ENCODE measurements at regions not wholly inside any gene's neighbourhood (a gene's known extent, or its start where the extent isn't known, plus 50 kb on each side); places are given as distances from the start of the nearest gene placed in this dataset.
A peak's percentile ranks its signal among the peaks of the same experiment; 100 is the strongest.

- no peak overlapping the region for H3K27ac ChIP-seq (ENCODE audit: extremely low read depth, low read depth, low read length)
- CTCF ChIA-PET, result no interaction called here
- H3K4me3 ChIP-seq (ENCODE audit: low read depth, low read length), result no peak overlapping the region
- no peaks in the 10 kb centered on the region for H3K4me1 ChIP-seq (ENCODE audit: control insufficient read depth, insufficient read depth, low read length)
- no peaks in the 10 kb centered on the region for H3K36me3 ChIP-seq (ENCODE audit: control insufficient read depth in 2 of 2, insufficient read depth in 1 of 2, low read length in 2 of 2)
- TF ChIP-seq ZNF155 (tag by site-specific recombination; IDR thresholded peaks at IDR 0.05) (no peak), ZSCAN5A (tag by site-specific recombination; IDR thresholded peaks at IDR 0.05) (no peak)
- POLR2A ChIA-PET, result interaction anchor here (1.2 kb wide), 1 partner anchor 13 kb away, joined by 3 read pairs; no protein-coding TSS in a partner anchor
- H3K9me3 ChIP-seq (ENCODE audit: control insufficient read depth, insufficient read depth, low read depth, low read length), result no peaks in the 10 kb centered on the region
Measured at GRCh38 chr21:35316456-35316855, 267.4 kb upstream of the RUNX1 start.

GRCh38 chr21:35314857-35315582 is 265.9 kb upstream of the RUNX1 start:
- CTCF ChIA-PET, result interaction anchor here (1.3 kb wide), 1 partner anchor 85 kb away, joined by 4 read pairs; no protein-coding TSS in a partner anchor
- Histone ChIP-seq H3K27ac (ENCODE audit: extremely low read depth, low read depth, low read length) (no peak overlapping the region), H3K4me3 (ENCODE audit: low read depth, low read length) (no peak overlapping the region), H3K36me3 (ENCODE audit: control insufficient read depth in 2 of 2, insufficient read depth in 1 of 2, low read length in 2 of 2) (no peaks in the 10 kb centered on the region), H3K9me3 (ENCODE audit: control insufficient read depth, insufficient read depth, low read depth, low read length) (no peaks in the 10 kb centered on the region), H3K4me1 (ENCODE audit: control insufficient read depth, insufficient read depth, low read length) (no peaks in the 10 kb centered on the region)
- TF ChIP-seq ZNF791 (tag by site-specific recombination; IDR thresholded peaks at IDR 0.05) (no peak), ZNF341 (tag by site-specific recombination; IDR thresholded peaks at IDR 0.05; ENCODE audit: low read depth) (no peak), ZBTB1 (tag by site-specific recombination; IDR thresholded peaks at IDR 0.05) (no peak), ZSCAN5A (tag by site-specific recombination; IDR thresholded peaks at IDR 0.05) (no peak), ZIC2 (tag by site-specific recombination; IDR thresholded peaks at IDR 0.05) (peak; percentile 81)
- POLR2A ChIA-PET, result no interaction called here

DNA sequence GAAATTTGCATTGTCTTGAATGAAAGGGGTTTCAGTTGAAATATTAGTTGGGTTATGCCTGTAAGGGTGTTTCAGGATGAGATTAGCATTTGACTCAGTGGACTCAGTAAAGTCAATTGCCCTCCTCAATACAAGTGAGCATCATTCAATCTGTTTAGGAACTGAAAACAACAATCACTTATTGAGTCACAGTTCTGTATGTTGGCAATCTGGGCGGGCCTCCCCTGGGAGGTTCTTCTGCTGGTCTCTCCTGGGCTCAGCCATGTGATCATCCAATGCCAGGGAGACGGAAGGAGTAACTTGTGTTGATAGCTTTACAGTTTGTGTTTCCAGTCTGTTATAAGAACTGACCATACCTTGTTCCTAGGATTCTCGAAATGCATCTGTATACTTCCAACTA is 262.9 kb upstream of the RUNX1 start:
- ChIA-PET CTCF (no interaction called here), POLR2A (no interaction called here)
- no peaks in the 10 kb centered on the region for H3K4me1 ChIP-seq (ENCODE audit: control insufficient read depth, insufficient read depth, low read length)
- no peak for TF ChIP-seq ZBTB21 (tag by site-specific recombination; IDR thresholded peaks at IDR 0.05)
- TF ChIP-seq, protein P1, sequence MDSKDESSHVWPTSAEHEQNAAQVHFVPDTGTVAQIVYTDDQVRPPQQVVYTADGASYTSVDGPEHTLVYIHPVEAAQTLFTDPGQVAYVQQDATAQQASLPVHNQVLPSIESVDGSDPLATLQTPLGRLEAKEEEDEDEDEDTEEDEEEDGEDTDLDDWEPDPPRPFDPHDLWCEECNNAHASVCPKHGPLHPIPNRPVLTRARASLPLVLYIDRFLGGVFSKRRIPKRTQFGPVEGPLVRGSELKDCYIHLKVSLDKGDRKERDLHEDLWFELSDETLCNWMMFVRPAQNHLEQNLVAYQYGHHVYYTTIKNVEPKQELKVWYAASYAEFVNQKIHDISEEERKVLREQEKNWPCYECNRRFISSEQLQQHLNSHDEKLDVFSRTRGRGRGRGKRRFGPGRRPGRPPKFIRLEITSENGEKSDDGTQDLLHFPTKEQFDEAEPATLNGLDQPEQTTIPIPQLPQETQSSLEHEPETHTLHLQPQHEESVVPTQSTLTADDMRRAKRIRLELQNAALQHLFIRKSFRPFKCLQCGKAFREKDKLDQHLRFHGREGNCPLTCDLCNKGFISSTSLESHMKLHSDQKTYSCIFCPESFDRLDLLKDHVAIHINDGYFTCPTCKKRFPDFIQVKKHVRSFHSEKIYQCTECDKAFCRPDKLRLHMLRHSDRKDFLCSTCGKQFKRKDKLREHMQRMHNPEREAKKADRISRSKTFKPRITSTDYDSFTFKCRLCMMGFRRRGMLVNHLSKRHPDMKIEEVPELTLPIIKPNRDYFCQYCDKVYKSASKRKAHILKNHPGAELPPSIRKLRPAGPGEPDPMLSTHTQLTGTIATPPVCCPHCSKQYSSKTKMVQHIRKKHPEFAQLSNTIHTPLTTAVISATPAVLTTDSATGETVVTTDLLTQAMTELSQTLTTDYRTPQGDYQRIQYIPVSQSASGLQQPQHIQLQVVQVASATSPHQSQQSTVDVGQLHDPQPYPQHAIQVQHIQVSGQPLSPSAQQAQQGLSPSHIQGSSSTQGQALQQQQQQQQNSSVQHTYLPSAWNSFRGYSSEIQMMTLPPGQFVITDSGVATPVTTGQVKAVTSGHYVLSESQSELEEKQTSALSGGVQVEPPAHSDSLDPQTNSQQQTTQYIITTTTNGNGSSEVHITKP (tag by site-specific recombination; IDR thresholded peaks at IDR 0.05), result 0 out of 2 replicates have a peak, but pooled peaks have one; percentile 16
- no peak overlapping the region for H3K4me3 ChIP-seq (ENCODE audit: low read depth, low read length)
- H3K9me3 ChIP-seq (ENCODE audit: control insufficient read depth, insufficient read depth, low read depth, low read length), result no peaks in the 10 kb centered on the region
- H3K36me3 ChIP-seq (ENCODE audit: control insufficient read depth in 2 of 2, insufficient read depth in 1 of 2, low read length in 2 of 2), result no peaks in the 10 kb centered on the region
- H3K27ac ChIP-seq (ENCODE audit: extremely low read depth, low read depth, low read length), result no peak overlapping the region

DNA sequence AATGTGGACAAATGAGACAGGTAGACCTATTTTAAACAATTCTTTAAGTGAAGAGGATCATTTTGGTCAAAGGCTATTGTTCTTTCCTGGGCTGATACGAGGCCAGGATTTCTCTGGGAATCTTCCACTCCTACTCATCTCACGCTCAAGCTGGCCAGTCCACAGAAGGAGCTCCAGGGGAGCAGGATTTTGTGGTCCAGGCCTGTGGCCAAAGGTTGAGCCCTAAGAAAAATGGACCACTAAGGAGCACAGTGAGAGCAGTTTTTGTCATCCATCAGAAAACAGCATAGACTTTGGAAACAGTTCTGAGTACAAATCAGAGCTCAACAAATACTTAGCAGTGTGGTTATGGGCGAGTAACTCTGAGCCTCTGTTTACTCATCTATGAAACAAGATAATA is 260.2 kb upstream of the RUNX1 start:
- Histone ChIP-seq H3K27ac (ENCODE audit: extremely low read depth, low read depth, low read length) (no peak overlapping the region), H3K4me1 (ENCODE audit: control insufficient read depth, insufficient read depth, low read length) (no peaks in the 10 kb centered on the region), H3K9me3 (ENCODE audit: control insufficient read depth, insufficient read depth, low read depth, low read length) (no peaks in the 10 kb centered on the region), H3K4me3 (ENCODE audit: low read depth, low read length) (no peak overlapping the region), H3K36me3 (ENCODE audit: control insufficient read depth in 2 of 2, insufficient read depth in 1 of 2, low read length in 2 of 2) (no peaks in the 10 kb centered on the region)
- ChIA-PET POLR2A (no interaction called here), CTCF (interaction anchor here (0.7 kb wide), 1 partner anchor 397 kb away, joined by 3 read pairs; no protein-coding TSS in a partner anchor)
- TF ChIP-seq ZNF658 (tag by site-specific recombination; IDR thresholded peaks at IDR 0.05) (no peak), YY2 (tag by site-specific recombination; IDR thresholded peaks at IDR 0.05) (no peak), PRDM1 (tag by site-specific recombination; IDR thresholded peaks at IDR 0.05) (no peak), ZNF121 (tag by site-specific recombination; IDR thresholded peaks at IDR 0.05) (no peak), ZNF785 (tag by site-specific recombination; IDR thresholded peaks at IDR 0.05) (no peak), FEZF1 (tag by site-specific recombination; IDR thresholded peaks at IDR 0.05) (no peak), ZNF76 (tag by site-specific recombination; IDR thresholded peaks at IDR 0.05; ENCODE audit: borderline replicate concordance, low read depth) (no peak), BCL11A (tag by site-specific recombination; IDR thresholded peaks at IDR 0.05; ENCODE audit: low read depth) (no peak), SP3 (tag by site-specific recombination; IDR thresholded peaks at IDR 0.05) (no peak), GLIS1 (tag by site-specific recombination; IDR thresholded peaks at IDR 0.05) (no peak), TCF7L2 (IDR thresholded peaks at IDR 0.05; ENCODE audit: borderline replicate concordance, low read depth, low read length) (no peak), ZIC2 (tag by site-specific recombination; IDR thresholded peaks at IDR 0.05) (no peak), HOXD13 (CRISPR knock-in tag; IDR thresholded peaks at IDR 0.05; ENCODE audit: borderline replicate concordance) (no peak), ZNF366 (tag by site-specific recombination; conservative IDR thresholded peaks at IDR 0.05) (no peak), ZNF747 (tag by site-specific recombination; IDR thresholded peaks at IDR 0.05) (no peak)

All from HEK293 (cell line).